ENCODE measurements at regions not wholly inside any gene's neighbourhood (a gene's known extent, or its start where the extent isn't known, plus 50 kb on each side); places are given as distances from the start of the nearest gene placed in this dataset.
A peak's percentile ranks its signal among the peaks of the same experiment; 100 is the strongest.
"Not testable (repeated sequence)": the region's sequence is repeated elsewhere in the genome, so short reads cannot be mapped to it uniquely, and the experiment has no call there.

DNA sequence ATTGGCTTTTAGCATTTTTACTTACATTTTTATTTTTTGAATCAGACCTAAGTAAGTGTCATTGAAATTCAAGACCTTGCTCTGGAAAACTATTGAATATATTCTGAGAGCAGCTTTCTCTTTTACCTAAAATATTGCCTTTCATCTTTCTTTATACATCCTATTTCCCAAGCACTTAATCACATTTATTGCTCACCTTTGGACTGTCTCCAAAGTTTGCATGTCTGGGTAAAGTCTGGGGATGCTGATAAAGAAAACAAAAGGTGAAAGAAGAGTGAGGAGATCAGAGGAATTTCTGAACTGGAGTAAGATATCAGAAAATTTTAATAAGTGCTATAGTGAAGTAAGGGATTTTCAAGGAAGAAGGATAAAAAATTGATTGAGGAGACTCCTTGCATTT is 308.5 kb upstream of the AADAT start:
- in situ Hi-C loops (cut with HindIII; ENCODE audit: low pct_unique_long_range_greater_than_20kb, low sequenced_read_pairs), result no loop called here
- DNase-seq (ENCODE audit: low read depth), result no peak

- DNase-seq (ENCODE audit: low read depth), result no peak
- in situ Hi-C loops (cut with HindIII; ENCODE audit: low pct_unique_long_range_greater_than_20kb, low sequenced_read_pairs), result no loop called here
Measured at GRCh38 chr4:170395773-170396172, 306.0 kb upstream of the AADAT start.

- in situ Hi-C loops (cut with HindIII; ENCODE audit: low pct_unique_long_range_greater_than_20kb, low sequenced_read_pairs), result no loop called here
- DNase-seq (ENCODE audit: low read depth), result peak; percentile 21
Measured at GRCh38 chr4:170391066-170391740, 301.4 kb upstream of the AADAT start.

DNA sequence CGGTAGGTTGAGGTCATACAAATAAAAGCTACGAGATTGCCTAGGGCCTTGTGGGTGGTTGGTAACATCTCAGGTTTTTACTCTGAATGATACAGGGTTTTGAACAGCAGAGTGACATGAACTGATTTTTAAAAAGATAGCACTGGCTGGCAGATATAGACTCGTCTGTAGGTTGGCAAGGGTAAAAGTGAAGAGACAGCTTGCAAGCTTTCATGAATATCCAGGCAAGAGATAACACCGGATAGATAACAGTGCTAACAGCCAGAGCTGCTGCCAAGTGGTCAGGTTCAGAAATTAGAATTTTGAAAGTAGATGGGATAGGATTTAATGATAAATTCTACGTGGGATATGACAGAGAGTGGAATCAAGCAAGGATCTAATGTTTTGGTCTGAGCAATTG is 299.7 kb upstream of the AADAT start:
- no peak for DNase-seq (ENCODE audit: low read depth)
- in situ Hi-C loops (cut with HindIII; ENCODE audit: low pct_unique_long_range_greater_than_20kb, low sequenced_read_pairs), result no loop called here

DNA sequence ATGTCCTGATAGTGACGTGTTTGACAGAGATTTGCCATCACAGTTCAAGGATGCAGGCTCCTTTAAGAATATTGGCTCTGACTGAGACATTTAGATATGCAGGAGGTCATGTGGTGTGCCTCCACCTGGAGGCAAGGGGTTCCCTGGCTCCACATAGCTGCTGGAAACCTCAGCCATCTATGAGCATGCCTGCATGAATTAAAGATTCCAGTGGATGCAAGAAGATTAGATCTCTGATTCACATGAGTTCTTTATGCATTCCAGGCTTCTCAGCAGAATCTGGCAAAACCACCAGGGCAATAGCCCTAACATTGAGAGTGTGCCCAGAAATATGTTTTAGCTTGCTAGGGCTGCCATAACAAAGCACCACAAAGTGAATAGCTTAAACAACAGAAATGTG is 298.5 kb upstream of the AADAT start:
- no peak for DNase-seq (ENCODE audit: low read depth)

GRCh38 chr4:170386971-170387370 is 297.2 kb upstream of the AADAT start:
- in situ Hi-C loops (cut with HindIII; ENCODE audit: low pct_unique_long_range_greater_than_20kb, low sequenced_read_pairs), result no loop called here
- DNase-seq (ENCODE audit: low read depth), result no peak

More for the DNA sequence above, 298.5 kb upstream of the AADAT start:
- in situ Hi-C loops (cut with HindIII; ENCODE audit: low pct_unique_long_range_greater_than_20kb, low sequenced_read_pairs), result no loop called here

GRCh38 chr4:170386511-170386910 is 296.8 kb upstream of the AADAT start:
- in situ Hi-C loops (cut with HindIII; ENCODE audit: low pct_unique_long_range_greater_than_20kb, low sequenced_read_pairs), result no loop called here
- DNase-seq (ENCODE audit: low read depth), result no peak

GRCh38 chr4:170374770-170375169 is 285.0 kb upstream of the AADAT start:
- peak; percentile 9 for DNase-seq (ENCODE audit: low read depth)
- in situ Hi-C loops (cut with HindIII; ENCODE audit: low pct_unique_long_range_greater_than_20kb, low sequenced_read_pairs), result no loop called here

- in situ Hi-C loops (cut with HindIII; ENCODE audit: low pct_unique_long_range_greater_than_20kb, low sequenced_read_pairs), result no loop called here
- DNase-seq (ENCODE audit: low read depth), result no peak
Measured at GRCh38 chr4:170348945-170349344, 259.2 kb upstream of the AADAT start.

GRCh38 chr4:170347191-170347590 is 257.4 kb upstream of the AADAT start:
- DNase-seq (ENCODE audit: low read depth); in situ Hi-C loops (cut with HindIII; ENCODE audit: low pct_unique_long_range_greater_than_20kb, low sequenced_read_pairs): not testable (repeated sequence)

- in situ Hi-C loops (cut with HindIII; ENCODE audit: low pct_unique_long_range_greater_than_20kb, low sequenced_read_pairs), result no loop called here
- peak; percentile 50 for DNase-seq (ENCODE audit: low read depth)
Measured at GRCh38 chr4:170339522-170339921, 249.8 kb upstream of the AADAT start.

DNA sequence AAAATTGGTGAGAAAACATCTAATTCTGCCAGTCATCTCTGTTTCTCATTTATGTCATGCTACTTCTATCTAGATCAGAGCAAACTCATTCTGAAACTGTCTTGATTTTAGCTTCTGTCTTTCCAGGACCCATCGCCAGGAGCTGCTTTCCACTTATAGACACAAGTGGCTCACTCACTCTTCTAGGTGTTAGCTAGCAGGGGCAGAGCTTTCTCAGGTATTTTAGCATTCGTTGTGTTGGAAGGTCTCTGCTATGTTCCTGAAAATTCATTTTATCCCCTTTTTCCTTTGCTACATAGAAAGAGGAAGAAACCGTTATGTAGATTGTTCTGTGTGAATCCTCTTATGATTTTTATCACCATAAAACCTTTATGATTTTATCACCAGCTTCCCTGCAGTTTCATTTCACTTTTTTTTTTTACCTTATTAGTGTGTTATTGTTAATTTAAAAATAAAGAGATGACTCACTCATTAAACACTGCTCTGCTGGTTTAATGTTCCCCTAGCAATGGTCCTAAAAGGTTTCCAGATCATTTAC is 246.6 kb upstream of the AADAT start:
- no peak for DNase-seq (ENCODE audit: low read depth)
- in situ Hi-C loops (cut with HindIII; ENCODE audit: low pct_unique_long_range_greater_than_20kb, low sequenced_read_pairs), result no loop called here

GRCh38 chr4:170325599-170325998 is 235.8 kb upstream of the AADAT start:
- in situ Hi-C loops (cut with HindIII; ENCODE audit: low pct_unique_long_range_greater_than_20kb, low sequenced_read_pairs), result no loop called here
- DNase-seq (ENCODE audit: low read depth), result no peak

- in situ Hi-C loops (cut with HindIII; ENCODE audit: low pct_unique_long_range_greater_than_20kb, low sequenced_read_pairs), result no loop called here
Measured at GRCh38 chr4:170323623-170324022, 233.9 kb upstream of the AADAT start.

DNA sequence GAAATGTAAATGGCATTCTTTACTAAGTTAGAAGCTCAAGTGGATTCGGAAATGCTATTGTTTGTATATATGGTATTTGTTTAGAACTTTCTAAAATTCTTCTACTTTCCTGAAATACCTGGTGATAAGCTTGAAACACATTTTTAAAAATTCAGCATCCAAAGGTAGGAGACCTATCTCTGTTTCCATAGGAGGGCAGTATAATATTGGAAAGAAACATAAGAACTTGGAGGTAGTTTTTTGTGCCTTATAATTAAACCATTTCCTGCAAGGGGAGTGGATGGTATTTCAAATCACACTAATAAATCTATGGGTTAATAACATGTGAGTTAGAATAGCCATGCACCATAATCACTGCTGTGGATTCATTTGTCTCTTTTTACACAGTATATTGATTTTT is 217.4 kb upstream of the AADAT start:
- DNase-seq (ENCODE audit: low read depth), result no peak
- in situ Hi-C loops (cut with HindIII; ENCODE audit: low pct_unique_long_range_greater_than_20kb, low sequenced_read_pairs), result no loop called here

More at GRCh38 chr4:170323623-170324022, 233.9 kb upstream of the AADAT start:
- DNase-seq (ENCODE audit: low read depth), result no peak

- no peak for DNase-seq (ENCODE audit: low read depth)
- in situ Hi-C loops (cut with HindIII; ENCODE audit: low pct_unique_long_range_greater_than_20kb, low sequenced_read_pairs), result no loop called here
Measured at GRCh38 chr4:170306208-170306607, 216.5 kb upstream of the AADAT start.

GRCh38 chr4:170305627-170306026 is 215.9 kb upstream of the AADAT start:
- DNase-seq (ENCODE audit: low read depth), result no peak
- in situ Hi-C loops (cut with HindIII; ENCODE audit: low pct_unique_long_range_greater_than_20kb, low sequenced_read_pairs), result no loop called here

- in situ Hi-C loops (cut with HindIII; ENCODE audit: low pct_unique_long_range_greater_than_20kb, low sequenced_read_pairs), result no loop called here
Measured at GRCh38 chr4:170281027-170281426, 191.3 kb upstream of the AADAT start.

DNA sequence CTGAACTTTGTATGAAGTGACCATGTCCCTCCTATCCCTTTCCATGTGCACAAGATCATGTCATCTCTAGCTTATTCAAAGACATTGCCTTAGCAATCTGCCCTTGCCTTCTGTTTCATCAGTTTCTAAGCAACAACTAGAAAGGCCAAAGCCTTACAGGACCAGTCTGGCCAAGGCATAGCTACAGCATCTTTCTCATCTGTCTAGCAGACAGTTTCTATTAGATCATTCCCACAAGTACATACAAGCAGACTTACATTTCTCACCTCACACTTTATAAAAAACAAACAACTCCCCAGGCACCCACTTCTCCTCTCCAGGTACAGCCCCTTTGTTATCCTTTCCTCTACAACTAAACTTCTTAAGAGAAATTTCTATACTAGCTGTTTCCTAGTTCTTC is 188.7 kb upstream of the AADAT start:
- in situ Hi-C loops (cut with HindIII; ENCODE audit: low pct_unique_long_range_greater_than_20kb, low sequenced_read_pairs), result no loop called here

More at GRCh38 chr4:170281027-170281426, 191.3 kb upstream of the AADAT start:
- DNase-seq (ENCODE audit: low read depth), result no peak

DNA sequence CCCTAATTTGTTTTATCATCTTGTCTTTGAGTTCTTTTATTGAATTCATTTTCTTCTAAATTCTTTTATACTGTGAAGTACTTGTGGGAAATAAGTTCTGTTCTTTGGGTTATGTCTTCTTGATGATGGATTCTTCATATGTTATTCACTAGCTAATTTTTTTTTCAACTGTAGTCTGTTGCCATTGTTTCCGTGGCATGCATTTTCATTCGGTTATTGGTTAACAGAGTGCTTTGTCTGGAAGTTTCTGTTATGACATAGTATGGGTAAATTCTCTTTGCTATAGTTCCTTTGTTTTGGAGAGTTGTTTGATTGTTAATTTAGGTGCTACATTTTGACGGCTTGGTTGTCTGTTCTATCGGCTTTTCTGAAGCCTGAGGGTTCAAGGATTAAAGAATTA is 184.9 kb upstream of the AADAT start:
- DNase-seq (ENCODE audit: low read depth), result no peak
- in situ Hi-C loops (cut with HindIII; ENCODE audit: low pct_unique_long_range_greater_than_20kb, low sequenced_read_pairs), result no loop called here

More for the DNA sequence above, 188.7 kb upstream of the AADAT start:
- DNase-seq (ENCODE audit: low read depth), result no peak

All from Caki2 (cell line).